GM10248 (cell line): ENCODE measurements at regions not wholly inside any gene's neighbourhood (a gene's known extent, or its start where the extent isn't known, plus 50 kb on each side); places are given as distances from the start of the nearest gene placed in this dataset.

Source experiments
- CTCF ChIA-PET: fragments of 300-600 bp; sonication (Branson Sonifier 250); formaldehyde crosslinking; extraction: SDS; loops from one replicate; lab custom pipeline; 2021; ENCODE audit warnings: antibody characterized with exemption; lab: Yijun Ruan, JAX
- POLR2A ChIA-PET: fragments of 350-650 bp; sonication (Branson Sonifier 250); formaldehyde crosslinking; extraction: SDS; loops from one replicate; lab custom pipeline; 2020; ENCODE audit warnings: antibody characterized with exemption; lab: Yijun Ruan, JAX
- DNase-seq: peaks from one replicate; pipeline ENCODE4 v3.0.0; 2012; ENCODE audit errors: extremely low spot score
- CTCF ChIP-seq: IDR thresholded peaks from 2 replicates; pipeline ENCODE4 v1.5.1; 2012; ENCODE audit warnings: mild to moderate bottlenecking, low read depth; ENCODE audit errors: extremely low read depth, missing control alignments, control extremely low read depth

GRCh38 chr1:203569490-203570318 lies 56.9 kb upstream of the ATP2B4 start:
- ChIA-PET CTCF (no interaction called here), POLR2A (no interaction called here)
- no peak for TF ChIP-seq CTCF
- no peak for DNase-seq

- no peak for DNase-seq
- TF ChIP-seq CTCF, result no peak
- ChIA-PET CTCF (no interaction called here), POLR2A (no interaction called here)
Measured at GRCh38 chr1:203570805-203571204, 55.8 kb upstream of the ATP2B4 start.

- DNase-seq, result no peak
- no peak for TF ChIP-seq CTCF
- ChIA-PET POLR2A (no interaction called here), CTCF (no interaction called here)
Measured at GRCh38 chr1:203571661-203572060, 55.0 kb upstream of the ATP2B4 start.

GRCh38 chr1:203572134-203572625 lies 54.5 kb upstream of the ATP2B4 start:
- POLR2A ChIA-PET, result no interaction called here
- TF ChIP-seq CTCF, result no peak
- no peak for DNase-seq
- CTCF ChIA-PET, result no interaction called here

- TF ChIP-seq CTCF, result no peak
- CTCF ChIA-PET, result interaction anchor here (2.2 kb wide), 1 partner anchor 129 kb away, joined by 6 read pairs; no protein-coding TSS in a partner anchor
- no peak for DNase-seq
- POLR2A ChIA-PET, result no interaction called here
Measured at GRCh38 chr1:203573730-203574129, 52.9 kb upstream of the ATP2B4 start.
